SK-N-MC (cell line): ENCODE measurements at regions not wholly inside any gene's neighbourhood (a gene's known extent, or its start where the extent isn't known, plus 50 kb on each side); places are given as distances from the start of the nearest gene placed in this dataset.

Experiments
- EZH2 ChIP-seq: fragments of 200-600 bp; sonication (generic); IDR thresholded peaks from one replicate; pipeline ENCODE4 v1.6.1; 2017; ENCODE audit warnings: antibody characterized with exemption
- FOXP2 ChIP-seq: optimal IDR thresholded peaks from 2 replicates; pipeline ENCODE3; 2011; ENCODE audit warnings: mild to moderate bottlenecking, moderate library complexity; ENCODE audit not compliant: insufficient read depth; ENCODE audit errors: extremely low read length, control extremely low read depth
- POLR2AphosphoS5 ChIP-seq: IDR thresholded peaks from 2 replicates; pipeline ENCODE4 v1.6.1; 2012; ENCODE audit warnings: mild to moderate bottlenecking, low read depth, low read length, borderline replicate concordance

DNA sequence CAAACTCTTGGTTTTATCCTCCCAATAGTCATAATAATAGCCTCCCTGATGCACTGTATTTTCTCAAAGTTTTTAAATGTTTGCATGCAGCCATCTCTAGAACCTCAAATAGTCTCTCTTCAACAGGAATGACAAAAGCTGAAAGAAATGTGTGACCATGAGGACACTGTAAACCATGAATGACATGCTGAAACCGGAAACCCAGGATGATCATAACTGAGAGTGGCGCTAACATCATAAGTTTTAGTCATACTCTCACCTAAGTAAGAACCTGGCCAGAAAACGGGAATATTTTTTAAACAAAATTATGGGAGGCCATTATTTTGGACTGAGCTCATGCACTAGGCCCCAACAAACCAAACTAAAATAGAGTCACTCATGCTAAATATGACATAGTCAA, 278.4 kb upstream of the STXBP5 start:
- TF ChIP-seq POLR2AphosphoS5 (no peak), EZH2 (no peak), FOXP2 (no peak)
